WTC11 (cell line): ENCODE measurements at regions not wholly inside any gene's neighbourhood (a gene's known extent, or its start where the extent isn't known, plus 50 kb on each side); places are given as distances from the start of the nearest gene placed in this dataset.

Source experiments
- ATAC-seq: fragments of 200-7000 bp; cut with Tn5 transposase; 2 replicates; pipeline ENCODE4 v1.10.0; 2021; ENCODE audit warnings: mild to moderate bottlenecking, moderate library complexity
- CTCF ChIA-PET: fragments of 300-600 bp; sonication (Branson Sonifier 250); formaldehyde crosslinking; loops from one replicate; lab custom pipeline; 2021; ENCODE audit warnings: antibody characterized with exemption; lab: Charles Lee
- POLR2A ChIA-PET: fragments of 350-600 bp; sonication (Branson Sonifier 250); formaldehyde crosslinking; loops from one replicate; lab custom pipeline; 2021; ENCODE audit warnings: antibody characterized with exemption; lab: Charles Lee
- DNase-seq: peaks from one replicate; pipeline ENCODE4 v3.0.0; 2021; ENCODE audit warnings: low spot score
- H3K27ac Mint-ChIP-seq: 2 replicates; pipeline ENCODE4 v1.8.0; 2021; ENCODE audit warnings: mixed read lengths
- H3K27me3 Mint-ChIP-seq: 2 replicates; pipeline ENCODE4 v1.8.0; 2021; ENCODE audit warnings: low read depth, mild to moderate bottlenecking, moderate library complexity, mixed read lengths
- H3K36me3 Mint-ChIP-seq: 2 replicates; pipeline ENCODE4 v1.8.0; 2021; ENCODE audit warnings: mixed read lengths
- H3K4me1 Mint-ChIP-seq: 2 replicates; pipeline ENCODE4 v1.8.0; 2022; ENCODE audit warnings: mixed read lengths
- H3K4me3 Mint-ChIP-seq: 2 replicates; pipeline ENCODE4 v1.8.0; 2021; ENCODE audit warnings: mild to moderate bottlenecking, moderate library complexity, mixed read lengths
- H3K9me3 Mint-ChIP-seq: 2 replicates; pipeline ENCODE4 v1.8.0; 2021; ENCODE audit warnings: mixed read lengths
- AR ChIP-seq: fragments of 250-450 bp; sonication (Bioruptor Pico); IDR thresholded peaks from 2 replicates; pipeline ENCODE4 v1.9.0; 2021; ENCODE audit warnings: mild to moderate bottlenecking
- ATF6 ChIP-seq: sonication (generic); formaldehyde crosslinking; IDR thresholded peaks from 2 replicates; pipeline ENCODE4 v1.8.1; 2023; ENCODE audit warnings: mild to moderate bottlenecking, missing genetic modification reagents
- CREB1 ChIP-seq: sonication (generic); formaldehyde crosslinking; IDR thresholded peaks from 2 replicates; pipeline ENCODE4 v1.8.0; 2023; ENCODE audit warnings: mild to moderate bottlenecking, missing genetic modification reagents
- FOXJ3 ChIP-seq: sonication (generic); formaldehyde crosslinking; IDR thresholded peaks from 2 replicates; pipeline ENCODE4 v1.9.0; 2021; ENCODE audit warnings: missing genetic modification reagents, mild to moderate bottlenecking, borderline replicate concordance
- FOXP1 ChIP-seq: sonication (generic); formaldehyde crosslinking; IDR thresholded peaks from 2 replicates; pipeline ENCODE4 v1.8.0; 2022; ENCODE audit warnings: missing genetic modification reagents, mild to moderate bottlenecking, moderate library complexity, borderline replicate concordance
- GABPB1 ChIP-seq: sonication (generic); formaldehyde crosslinking; IDR thresholded peaks from 2 replicates; pipeline ENCODE4 v1.8.1; 2023; ENCODE audit warnings: mild to moderate bottlenecking, missing genetic modification reagents
- NFATC4 ChIP-seq: fragments of 250-450 bp; sonication (Bioruptor Pico); IDR thresholded peaks from 2 replicates; pipeline ENCODE4 v1.9.0; 2021; ENCODE audit warnings: mild to moderate bottlenecking
- NFYB ChIP-seq: sonication (generic); formaldehyde crosslinking; conservative IDR thresholded peaks from 2 replicates; pipeline ENCODE4 v1.8.0; 2022; ENCODE audit warnings: low read depth, missing genetic modification reagents
- NR2C2 ChIP-seq: sonication (generic); formaldehyde crosslinking; IDR thresholded peaks from 2 replicates; pipeline ENCODE4 v1.8.0; 2022; ENCODE audit warnings: mild to moderate bottlenecking, missing genetic modification reagents
- SMAD4 ChIP-seq: sonication (generic); formaldehyde crosslinking; IDR thresholded peaks from 2 replicates; pipeline ENCODE4 v1.8.0; 2022; ENCODE audit warnings: mild to moderate bottlenecking, missing genetic modification reagents
- SOX15 ChIP-seq: fragments of 250-450 bp; sonication (Bioruptor Pico); IDR thresholded peaks from 2 replicates; pipeline ENCODE4 v1.9.0; 2021; ENCODE audit warnings: mild to moderate bottlenecking
- TCF7 ChIP-seq: sonication (generic); formaldehyde crosslinking; IDR thresholded peaks from 2 replicates; pipeline ENCODE4 v1.8.0; 2022; ENCODE audit warnings: mild to moderate bottlenecking, low read depth, missing genetic modification reagents, moderate library complexity
- ZNF138 ChIP-seq: sonication (generic); formaldehyde crosslinking; conservative IDR thresholded peaks from 2 replicates; pipeline ENCODE4 v1.8.1; 2022; ENCODE audit warnings: mild to moderate bottlenecking, moderate library complexity, missing genetic modification reagents
- ZNF396 ChIP-seq: fragments of 250-450 bp; sonication (Bioruptor Pico); IDR thresholded peaks from 2 replicates; pipeline ENCODE4 v1.8.0; 2021; ENCODE audit warnings: mild to moderate bottlenecking, moderate library complexity, borderline replicate concordance
- ZNF416 ChIP-seq: fragments of 250-450 bp; sonication (Bioruptor Pico); IDR thresholded peaks from 2 replicates; pipeline ENCODE4 v1.9.0; 2021; ENCODE audit warnings: mild to moderate bottlenecking, inconsistent platforms
- TF ChIP-seq, protein P1 (sequence below): sonication (generic); formaldehyde crosslinking; IDR thresholded peaks from 2 replicates; pipeline ENCODE4 v1.8.1; 2022; ENCODE audit warnings: missing genetic modification reagents, borderline replicate concordance
- TF ChIP-seq, protein P2 (sequence below): sonication (generic); formaldehyde crosslinking; conservative IDR thresholded peaks from 2 replicates; pipeline ENCODE4 v1.8.1; 2022; ENCODE audit warnings: mild to moderate bottlenecking, missing genetic modification reagents
- TF ChIP-seq, protein P3 (sequence below): fragments of 250-450 bp; sonication (Bioruptor Pico); IDR thresholded peaks from 2 replicates; pipeline ENCODE4 v2.1.2; 2022; ENCODE audit warnings: mild to moderate bottlenecking, moderate library complexity
- TF ChIP-seq, protein P4 (sequence below): sonication (generic); formaldehyde crosslinking; IDR thresholded peaks from 2 replicates; pipeline ENCODE4 v1.8.0; 2023; ENCODE audit warnings: mild to moderate bottlenecking, missing genetic modification reagents

GRCh38 chr6:21648475-21649050, 55.0 kb downstream of the SOX4 start:
- H3K36me3 Mint-ChIP-seq, result peaks cover 18% of the 10 kb centered on the region
- DNase-seq (no peak), ATAC-seq (no peak)
- CTCF ChIA-PET, result no interaction called here
- peaks cover 30% of the 10 kb centered on the region for H3K9me3 Mint-ChIP-seq
- no peak overlapping the region for H3K4me3 Mint-ChIP-seq
- H3K4me1 Mint-ChIP-seq, result peaks cover 5% of the 10 kb centered on the region
- no peak overlapping the region for H3K27ac Mint-ChIP-seq
- TF ChIP-seq NR2C2 (CRISPR knock-in tag) (no peak), AR (CRISPR knock-in tag) (no peak), NFYB (no peak), GABPB1 (CRISPR knock-in tag) (no peak), ZNF396 (CRISPR knock-in tag) (no peak), NFATC4 (no peak), FOXJ3 (CRISPR knock-in tag) (no peak), ZNF138 (CRISPR knock-in tag) (no peak), FOXP1 (CRISPR knock-in tag) (no peak), ATF6 (no peak), TCF7 (CRISPR knock-in tag) (no peak), ZNF416 (CRISPR knock-in tag) (no peak), CREB1 (CRISPR knock-in tag) (no peak), SOX15 (CRISPR knock-in tag) (no peak), SMAD4 (CRISPR knock-in tag) (no peak)
- TF ChIP-seq, protein P1, sequence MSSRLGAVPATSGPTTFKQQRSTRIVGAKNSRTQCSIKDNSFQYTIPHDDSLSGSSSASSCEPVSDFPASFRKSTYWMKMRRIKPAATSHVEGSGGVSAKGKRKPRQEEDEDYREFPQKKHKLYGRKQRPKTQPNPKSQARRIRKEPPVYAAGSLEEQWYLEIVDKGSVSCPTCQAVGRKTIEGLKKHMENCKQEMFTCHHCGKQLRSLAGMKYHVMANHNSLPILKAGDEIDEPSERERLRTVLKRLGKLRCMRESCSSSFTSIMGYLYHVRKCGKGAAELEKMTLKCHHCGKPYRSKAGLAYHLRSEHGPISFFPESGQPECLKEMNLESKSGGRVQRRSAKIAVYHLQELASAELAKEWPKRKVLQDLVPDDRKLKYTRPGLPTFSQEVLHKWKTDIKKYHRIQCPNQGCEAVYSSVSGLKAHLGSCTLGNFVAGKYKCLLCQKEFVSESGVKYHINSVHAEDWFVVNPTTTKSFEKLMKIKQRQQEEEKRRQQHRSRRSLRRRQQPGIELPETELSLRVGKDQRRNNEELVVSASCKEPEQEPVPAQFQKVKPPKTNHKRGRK (CRISPR knock-in tag), result no peak
- TF ChIP-seq, protein P2, sequence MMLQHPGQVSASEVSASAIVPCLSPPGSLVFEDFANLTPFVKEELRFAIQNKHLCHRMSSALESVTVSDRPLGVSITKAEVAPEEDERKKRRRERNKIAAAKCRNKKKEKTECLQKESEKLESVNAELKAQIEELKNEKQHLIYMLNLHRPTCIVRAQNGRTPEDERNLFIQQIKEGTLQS, result no peak
- TF ChIP-seq, protein P3, sequence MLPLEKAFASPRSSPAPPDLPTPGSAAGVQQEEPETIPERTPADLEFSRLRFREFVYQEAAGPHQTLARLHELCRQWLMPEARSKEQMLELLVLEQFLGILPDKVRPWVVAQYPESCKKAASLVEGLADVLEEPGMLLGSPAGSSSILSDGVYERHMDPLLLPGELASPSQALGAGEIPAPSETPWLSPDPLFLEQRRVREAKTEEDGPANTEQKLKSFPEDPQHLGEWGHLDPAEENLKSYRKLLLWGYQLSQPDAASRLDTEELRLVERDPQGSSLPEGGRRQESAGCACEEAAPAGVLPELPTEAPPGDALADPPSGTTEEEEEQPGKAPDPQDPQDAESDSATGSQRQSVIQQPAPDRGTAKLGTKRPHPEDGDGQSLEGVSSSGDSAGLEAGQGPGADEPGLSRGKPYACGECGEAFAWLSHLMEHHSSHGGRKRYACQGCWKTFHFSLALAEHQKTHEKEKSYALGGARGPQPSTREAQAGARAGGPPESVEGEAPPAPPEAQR (CRISPR knock-in tag), result no peak
- TF ChIP-seq, protein P4, sequence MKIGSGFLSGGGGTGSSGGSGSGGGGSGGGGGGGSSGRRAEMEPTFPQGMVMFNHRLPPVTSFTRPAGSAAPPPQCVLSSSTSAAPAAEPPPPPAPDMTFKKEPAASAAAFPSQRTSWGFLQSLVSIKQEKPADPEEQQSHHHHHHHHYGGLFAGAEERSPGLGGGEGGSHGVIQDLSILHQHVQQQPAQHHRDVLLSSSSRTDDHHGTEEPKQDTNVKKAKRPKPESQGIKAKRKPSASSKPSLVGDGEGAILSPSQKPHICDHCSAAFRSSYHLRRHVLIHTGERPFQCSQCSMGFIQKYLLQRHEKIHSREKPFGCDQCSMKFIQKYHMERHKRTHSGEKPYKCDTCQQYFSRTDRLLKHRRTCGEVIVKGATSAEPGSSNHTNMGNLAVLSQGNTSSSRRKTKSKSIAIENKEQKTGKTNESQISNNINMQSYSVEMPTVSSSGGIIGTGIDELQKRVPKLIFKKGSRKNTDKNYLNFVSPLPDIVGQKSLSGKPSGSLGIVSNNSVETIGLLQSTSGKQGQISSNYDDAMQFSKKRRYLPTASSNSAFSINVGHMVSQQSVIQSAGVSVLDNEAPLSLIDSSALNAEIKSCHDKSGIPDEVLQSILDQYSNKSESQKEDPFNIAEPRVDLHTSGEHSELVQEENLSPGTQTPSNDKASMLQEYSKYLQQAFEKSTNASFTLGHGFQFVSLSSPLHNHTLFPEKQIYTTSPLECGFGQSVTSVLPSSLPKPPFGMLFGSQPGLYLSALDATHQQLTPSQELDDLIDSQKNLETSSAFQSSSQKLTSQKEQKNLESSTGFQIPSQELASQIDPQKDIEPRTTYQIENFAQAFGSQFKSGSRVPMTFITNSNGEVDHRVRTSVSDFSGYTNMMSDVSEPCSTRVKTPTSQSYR, result no peak
- no peaks in the 10 kb centered on the region for H3K27me3 Mint-ChIP-seq
- POLR2A ChIA-PET, result interaction anchor here (0.6 kb wide), 1 partner anchor 30 kb away, joined by 3 read pairs; no protein-coding TSS in a partner anchor
